ENCODE measurements at regions not wholly inside any gene's neighbourhood (a gene's known extent, or its start where the extent isn't known, plus 50 kb on each side); places are given as distances from the start of the nearest gene placed in this dataset.
A peak's percentile ranks its signal among the peaks of the same experiment; 100 is the strongest.
"Not testable (repeated sequence)": the region's sequence is repeated elsewhere in the genome, so short reads cannot be mapped to it uniquely, and the experiment has no call there.

DNA sequence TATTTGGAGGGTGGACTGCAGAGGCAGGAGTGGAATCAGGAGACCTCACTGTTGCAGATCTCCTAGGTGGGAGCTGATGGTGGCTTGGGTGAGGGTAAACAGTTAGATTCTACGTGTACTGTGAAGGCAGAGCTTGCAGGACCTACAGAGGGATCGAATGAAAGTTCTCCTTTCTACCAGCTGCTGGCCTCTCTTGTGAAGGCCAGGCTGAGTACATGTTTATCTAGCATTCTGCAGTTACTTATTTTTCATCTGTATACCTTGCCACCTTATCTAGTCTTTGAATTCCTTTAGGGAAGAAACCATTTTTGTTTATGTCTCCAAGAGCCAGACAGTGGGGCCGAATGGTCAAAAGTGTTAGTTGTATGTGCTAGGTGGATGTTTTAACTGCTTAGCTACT is 57.6 kb downstream of the PTTG1 start:
- DNase-seq, result no peak

DNA sequence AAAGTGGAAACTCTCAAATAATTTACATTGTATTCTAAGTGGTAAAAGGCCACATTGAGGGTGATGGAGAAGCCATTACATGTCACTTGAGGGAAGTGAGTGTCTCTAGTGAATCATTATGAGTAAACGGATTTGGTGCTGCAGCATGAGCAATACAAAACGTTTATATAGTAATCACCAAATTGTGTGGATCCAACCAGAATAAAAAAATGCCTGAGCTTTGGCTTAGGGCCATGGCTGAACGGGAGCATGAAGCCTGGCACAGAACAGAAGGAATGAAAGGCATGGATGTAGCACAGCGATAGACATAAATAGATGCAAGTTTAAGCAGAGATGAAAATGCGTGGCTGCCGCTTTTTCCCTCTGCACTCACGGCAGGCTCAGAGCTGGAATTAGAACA is 58.3 kb downstream of the PTTG1 start:
- DNase-seq, result no peak

DNA sequence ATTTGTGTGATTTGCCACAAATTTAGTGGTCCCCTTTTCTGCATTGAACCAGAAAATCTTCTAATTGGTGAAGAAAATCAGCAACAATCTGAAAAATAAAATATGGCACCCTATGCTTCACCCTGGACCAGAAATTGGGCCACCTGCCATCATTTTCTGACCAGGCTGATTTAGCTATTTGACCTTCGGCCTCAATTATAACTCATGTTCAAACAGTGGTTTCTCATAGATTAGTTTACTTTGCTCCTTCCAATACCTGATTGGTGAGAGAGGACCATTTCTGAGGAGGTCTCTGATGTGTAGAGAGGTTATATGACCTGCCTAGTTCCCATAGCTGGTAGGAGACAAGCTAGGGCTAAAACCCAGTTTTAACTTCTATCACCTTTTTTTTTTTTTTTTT is 59.0 kb downstream of the PTTG1 start:
- no peak for DNase-seq

DNA sequence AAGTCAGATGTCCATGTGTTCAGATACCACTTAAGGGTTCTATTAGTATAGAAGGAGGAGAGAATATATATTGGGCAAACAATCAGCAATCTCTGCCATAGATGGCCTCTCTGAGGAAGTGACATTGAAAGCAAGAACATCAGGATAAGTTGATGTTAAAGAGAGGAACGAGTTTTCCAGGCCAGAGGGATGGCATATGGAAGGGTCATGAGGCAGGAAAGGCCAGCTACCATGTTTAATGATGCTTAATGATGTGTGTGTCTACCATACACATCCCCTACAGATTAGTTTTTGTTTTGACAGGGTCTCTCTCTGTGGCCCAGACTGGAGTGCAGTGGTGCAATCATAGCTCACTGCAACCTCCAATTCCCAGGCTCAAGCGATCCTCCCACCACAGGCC is 63.0 kb downstream of the PTTG1 start:
- no peak for DNase-seq

GRCh38 chr5:160485364-160485969 is 63.8 kb downstream of the PTTG1 start:
- no peak for DNase-seq

- DNase-seq, result no peak
These were observed 64.9 kb downstream of the PTTG1 start for GRCh38 chr5:160486573-160486972.

- no peak for DNase-seq
These were observed 67.0 kb downstream of the PTTG1 start for GRCh38 chr5:160488394-160489325.

- no peak for DNase-seq
These were observed 69.8 kb downstream of the PTTG1 start for GRCh38 chr5:160491438-160491837.

DNA sequence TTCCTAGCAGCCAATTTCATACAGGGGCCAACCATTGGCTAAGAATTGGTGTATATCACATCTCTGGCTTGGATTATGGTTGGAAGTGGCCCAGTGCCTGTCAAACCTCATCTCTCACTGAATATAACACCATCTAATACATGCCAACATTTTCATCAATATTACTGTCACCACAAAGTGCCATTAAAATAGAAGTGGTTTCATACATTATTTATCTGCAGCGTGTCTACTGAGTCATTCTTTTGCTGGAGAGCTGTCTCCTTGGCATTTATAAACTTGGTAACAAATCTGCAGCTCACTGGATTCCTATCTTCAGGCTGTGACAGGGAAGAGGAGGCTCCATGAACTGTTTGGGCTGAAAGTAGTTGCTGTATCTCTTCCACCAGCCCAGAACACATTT is 70.9 kb downstream of the PTTG1 start:
- no peak for DNase-seq

DNA sequence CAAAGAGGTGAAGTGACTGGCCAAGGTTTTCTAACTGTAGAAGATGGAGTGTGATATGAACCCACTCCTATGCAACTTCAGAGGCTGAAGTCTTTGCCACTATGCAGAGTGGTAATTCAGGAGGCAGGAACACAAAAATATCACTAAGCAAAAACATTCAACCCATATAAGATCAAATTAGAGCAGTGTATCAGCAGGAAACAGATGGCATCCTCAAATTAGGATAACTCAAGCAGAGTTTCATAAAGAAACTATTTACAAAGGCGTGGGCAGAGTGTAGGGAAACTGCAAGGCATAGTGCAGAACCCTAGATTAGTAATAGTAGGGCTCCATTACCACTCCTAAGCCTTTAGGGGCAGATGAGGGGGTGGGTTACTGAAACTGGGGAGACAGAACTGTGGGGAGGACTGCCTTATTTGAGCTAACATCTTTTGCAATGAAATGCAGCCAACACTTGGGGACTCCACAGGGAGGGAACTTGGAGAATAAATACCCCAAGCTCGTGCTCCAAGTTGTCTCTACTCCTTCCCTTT is 72.2 kb downstream of the PTTG1 start:
- no peak for DNase-seq

DNA sequence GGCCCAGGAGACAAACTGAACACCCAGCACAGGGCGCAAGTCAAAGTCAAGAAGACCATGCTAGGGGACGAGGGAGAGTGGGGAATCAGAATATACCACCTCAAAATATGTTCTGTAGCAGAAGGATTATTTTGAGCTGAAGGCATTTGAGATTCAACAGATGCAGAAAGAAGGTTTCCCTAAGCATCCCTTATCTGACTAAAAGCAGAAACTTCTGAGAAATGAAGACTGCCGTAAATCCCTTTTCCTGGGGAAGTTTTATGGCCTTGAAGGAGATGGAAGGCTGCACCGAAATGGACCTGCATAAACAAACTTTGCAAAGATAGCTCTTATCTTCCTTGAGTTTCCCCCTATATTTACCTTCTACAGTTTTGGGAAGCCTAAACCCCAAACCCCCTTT is 72.8 kb downstream of the PTTG1 start:
- DNase-seq, result no peak

DNA sequence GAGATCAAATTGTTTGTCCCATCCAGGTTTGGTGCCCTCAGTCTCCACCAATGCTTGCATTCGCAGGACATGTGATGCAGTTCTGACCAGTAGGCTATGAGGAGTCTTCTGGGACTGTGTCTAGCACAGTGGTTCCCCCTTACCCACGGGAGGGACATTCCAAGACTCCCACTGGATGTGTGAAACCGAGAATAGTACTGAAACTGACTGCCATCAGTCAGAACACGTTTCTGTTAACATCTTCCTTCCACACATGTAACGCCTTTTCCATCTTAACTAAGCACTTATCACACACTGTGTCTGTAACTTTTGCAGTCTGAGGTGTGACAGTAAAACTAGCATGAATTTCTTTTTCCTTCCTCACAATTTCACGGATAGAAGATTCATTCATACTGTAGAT is 74.7 kb downstream of the PTTG1 start:
- no peak for DNase-seq

GRCh38 chr5:160496784-160497183 is 75.1 kb downstream of the PTTG1 start:
- no peak for DNase-seq

DNA sequence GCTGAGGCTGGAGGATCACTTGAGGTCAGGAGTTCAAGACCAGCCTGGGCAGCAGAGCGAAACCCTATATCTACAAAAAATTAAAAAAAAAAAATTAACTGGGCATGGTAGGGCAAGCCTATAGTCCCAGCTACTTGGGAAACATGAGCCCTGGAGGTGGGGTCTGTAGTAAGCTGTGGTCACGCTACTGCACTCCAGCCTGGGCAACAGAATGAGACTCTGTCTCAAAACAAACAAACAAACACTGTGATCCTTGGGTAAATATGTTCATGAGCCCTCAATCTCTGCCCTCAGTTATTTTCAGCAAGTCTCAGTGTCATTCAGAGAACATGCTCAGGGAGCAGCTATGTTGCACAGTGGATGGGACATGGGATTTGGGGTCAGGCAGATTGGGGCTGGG is 76.2 kb downstream of the PTTG1 start:
- no peak for DNase-seq

- DNase-seq, result not testable (repeated sequence)
These were observed 76.9 kb downstream of the PTTG1 start for GRCh38 chr5:160498441-160499043.

DNA sequence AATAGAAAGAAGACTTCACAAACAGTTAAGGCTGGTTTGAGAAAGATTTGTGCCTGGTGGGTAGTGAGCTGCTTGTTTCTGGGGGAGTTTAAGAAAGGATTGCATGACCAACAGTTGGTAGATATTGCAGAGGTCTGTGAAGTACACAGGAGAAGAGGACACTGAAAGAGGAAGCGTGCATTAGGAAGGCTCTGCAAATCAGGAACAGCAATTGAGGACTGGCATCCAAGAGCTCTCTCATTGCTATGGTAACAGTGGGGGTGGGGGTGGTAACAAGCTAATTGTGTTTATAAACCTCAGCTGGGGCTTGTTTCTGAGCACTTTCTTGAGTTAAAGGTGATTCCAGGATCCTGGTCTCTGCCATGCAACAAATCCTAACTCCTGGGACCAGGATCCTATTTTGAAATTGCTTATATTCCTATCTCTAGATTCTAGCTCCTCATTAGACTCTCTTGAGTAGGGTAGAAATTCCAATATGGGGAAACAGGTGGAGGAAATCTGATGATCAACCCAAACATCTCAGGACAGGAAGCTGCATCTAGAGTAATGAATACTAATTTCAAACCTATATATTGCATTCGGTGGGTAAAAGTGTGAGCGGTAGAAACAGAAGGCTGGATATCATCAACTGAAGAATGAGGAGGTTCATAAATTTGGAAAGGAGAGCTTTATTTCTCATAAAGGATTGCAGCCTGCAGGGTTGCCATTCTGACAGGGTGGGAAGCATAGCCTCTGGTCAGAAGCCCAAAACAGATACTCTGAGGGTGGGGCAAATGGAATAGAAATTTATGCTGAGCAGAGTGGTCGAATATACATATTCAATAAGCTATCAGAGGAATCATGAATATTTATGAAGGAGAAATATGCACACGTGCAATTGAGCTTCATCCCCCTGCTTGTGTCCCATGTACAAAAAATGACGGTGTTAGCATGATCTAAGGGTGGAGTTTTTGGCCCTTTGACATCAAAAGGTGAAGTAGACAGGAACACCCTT is 79.4 kb downstream of the PTTG1 start:
- no peak for DNase-seq

GRCh38 chr5:160504906-160505305 is 83.3 kb downstream of the PTTG1 start:
- DNase-seq, result no peak

GRCh38 chr5:160506006-160507004 is 84.7 kb downstream of the PTTG1 start:
- DNase-seq, result peak; percentile 66

DNA sequence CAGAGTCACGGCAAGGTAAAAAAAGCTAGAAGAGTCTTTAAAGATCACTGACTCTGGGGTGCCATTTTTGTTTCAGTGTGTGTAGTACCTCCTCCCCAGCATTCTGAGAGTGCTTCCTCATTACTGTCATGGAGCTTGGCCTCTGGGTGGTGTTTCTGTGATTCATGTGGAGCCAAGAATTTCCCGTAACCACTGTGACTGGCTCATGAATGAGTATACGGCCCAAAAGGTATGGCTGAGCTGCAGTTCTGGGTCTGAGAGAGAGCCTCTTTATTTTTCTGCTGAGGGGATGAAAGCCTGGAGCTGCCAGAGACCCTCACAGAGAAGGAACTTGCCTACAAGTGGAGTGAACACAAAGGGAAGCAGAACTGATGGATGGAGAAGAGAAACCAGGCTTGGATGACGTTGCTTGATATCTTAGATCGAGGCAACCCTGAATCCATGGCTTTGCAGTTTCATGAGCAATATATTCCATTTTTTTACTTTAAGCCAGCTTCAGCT is 85.6 kb downstream of the PTTG1 start:
- DNase-seq, result no peak

- peak; percentile 35 for DNase-seq
These were observed 87.2 kb downstream of the PTTG1 start for GRCh38 chr5:160508780-160509361.
